ENCODE measurements at regions not wholly inside any gene's neighbourhood (a gene's known extent, or its start where the extent isn't known, plus 50 kb on each side); places are given as distances from the start of the nearest gene placed in this dataset.

GRCh38 chr1:91160363-91161075 is 138.7 kb upstream of the ZNF644 start:
- DNase-seq: no peak
- in situ Hi-C loops (cut with MboI; ENCODE audit: low pct_unique_long_range_greater_than_20kb, low sequenced_read_pairs): no loop called here

GRCh38 chr1:91153341-91153740 is 131.5 kb upstream of the ZNF644 start:
- DNase-seq: no peak
- in situ Hi-C loops (cut with MboI; ENCODE audit: low pct_unique_long_range_greater_than_20kb, low sequenced_read_pairs): no loop called here

GRCh38 chr1:91152331-91152730 is 130.5 kb upstream of the ZNF644 start:
- in situ Hi-C loops (cut with MboI; ENCODE audit: low pct_unique_long_range_greater_than_20kb, low sequenced_read_pairs): no loop called here

GRCh38 chr1:91151702-91152101 is 129.9 kb upstream of the ZNF644 start:
- in situ Hi-C loops (cut with MboI; ENCODE audit: low pct_unique_long_range_greater_than_20kb, low sequenced_read_pairs): no loop called here
- no peak for DNase-seq

More at GRCh38 chr1:91152331-91152730, 130.5 kb upstream of the ZNF644 start:
- no peak for DNase-seq

GRCh38 chr1:91148641-91149069 is 126.8 kb upstream of the ZNF644 start:
- DNase-seq: peak; percentile 35
- in situ Hi-C loops (cut with MboI; ENCODE audit: low pct_unique_long_range_greater_than_20kb, low sequenced_read_pairs): no loop called here

- in situ Hi-C loops (cut with MboI; ENCODE audit: low pct_unique_long_range_greater_than_20kb, low sequenced_read_pairs): no loop called here
- no peak for DNase-seq
Observed at GRCh38 chr1:91141858-91142257, 120.0 kb upstream of the ZNF644 start.

GRCh38 chr1:91138959-91139358 is 117.1 kb upstream of the ZNF644 start:
- in situ Hi-C loops (cut with MboI; ENCODE audit: low pct_unique_long_range_greater_than_20kb, low sequenced_read_pairs): no loop called here
- no peak for DNase-seq

GRCh38 chr1:91137173-91137852 is 115.5 kb upstream of the ZNF644 start:
- in situ Hi-C loops (cut with MboI; ENCODE audit: low pct_unique_long_range_greater_than_20kb, low sequenced_read_pairs): no loop called here
- DNase-seq: no peak

GRCh38 chr1:91135799-91136198 is 114.0 kb upstream of the ZNF644 start:
- in situ Hi-C loops (cut with MboI; ENCODE audit: low pct_unique_long_range_greater_than_20kb, low sequenced_read_pairs): no loop called here
- no peak for DNase-seq

GRCh38 chr1:91133248-91133647 is 111.4 kb upstream of the ZNF644 start:
- DNase-seq: no peak
- in situ Hi-C loops (cut with MboI; ENCODE audit: low pct_unique_long_range_greater_than_20kb, low sequenced_read_pairs): no loop called here

GRCh38 chr1:91130256-91130985 is 108.6 kb upstream of the ZNF644 start:
- no peak for DNase-seq
- in situ Hi-C loops (cut with MboI; ENCODE audit: low pct_unique_long_range_greater_than_20kb, low sequenced_read_pairs): no loop called here

GRCh38 chr1:91129458-91129857 is 107.6 kb upstream of the ZNF644 start:
- in situ Hi-C loops (cut with MboI; ENCODE audit: low pct_unique_long_range_greater_than_20kb, low sequenced_read_pairs): no loop called here
- DNase-seq: no peak

GRCh38 chr1:91129017-91129416 is 107.2 kb upstream of the ZNF644 start:
- DNase-seq: no peak
- in situ Hi-C loops (cut with MboI; ENCODE audit: low pct_unique_long_range_greater_than_20kb, low sequenced_read_pairs): no loop called here

GRCh38 chr1:91124989-91125417 is 103.2 kb upstream of the ZNF644 start:
- in situ Hi-C loops (cut with MboI; ENCODE audit: low pct_unique_long_range_greater_than_20kb, low sequenced_read_pairs): no loop called here
- DNase-seq: no peak

GRCh38 chr1:91124290-91124985 is 102.6 kb upstream of the ZNF644 start:
- DNase-seq: no peak
- in situ Hi-C loops (cut with MboI; ENCODE audit: low pct_unique_long_range_greater_than_20kb, low sequenced_read_pairs): no loop called here

GRCh38 chr1:91123773-91124172 is 101.9 kb upstream of the ZNF644 start:
- DNase-seq: no peak
- in situ Hi-C loops (cut with MboI; ENCODE audit: low pct_unique_long_range_greater_than_20kb, low sequenced_read_pairs): no loop called here

- in situ Hi-C loops (cut with MboI; ENCODE audit: low pct_unique_long_range_greater_than_20kb, low sequenced_read_pairs): no loop called here
- no peak for DNase-seq
Observed at GRCh38 chr1:91123319-91123718, 101.5 kb upstream of the ZNF644 start.

- in situ Hi-C loops (cut with MboI; ENCODE audit: low pct_unique_long_range_greater_than_20kb, low sequenced_read_pairs): no loop called here
- no peak for DNase-seq
Observed at GRCh38 chr1:91122106-91122717, 100.4 kb upstream of the ZNF644 start.

GRCh38 chr1:91121366-91121765 is 99.5 kb upstream of the ZNF644 start:
- no peak for DNase-seq
- in situ Hi-C loops (cut with MboI; ENCODE audit: low pct_unique_long_range_greater_than_20kb, low sequenced_read_pairs): no loop called here
